GM12878 (cell line): ENCODE measurements at regions not wholly inside any gene's neighbourhood (a gene's known extent, or its start where the extent isn't known, plus 50 kb on each side); places are given as distances from the start of the nearest gene placed in this dataset.

Experiments
- ATAC-seq: fragments of 200-7000 bp; cut with Tn5 transposase; 3 replicates; pipeline ENCODE4 v1.9.1; 2020; ENCODE audit warnings: mild to moderate bottlenecking, moderate library complexity
- BruUV-seq: library from RNA; stranded (reverse); fragments of 400-500 nt; replicated peaks from 2 replicates; lab custom pipeline; 2021; lab: Mats Ljungman, UMichigan
- CTCF ChIA-PET: fragments of 300-600 bp; sonication (Branson Sonifier 250); formaldehyde crosslinking; extraction: SDS; loops from one replicate; lab custom pipeline; 2021; ENCODE audit warnings: inconsistent platforms; lab: Yijun Ruan, JAX
- POLR2A ChIA-PET: fragments of 350-600 bp; formaldehyde crosslinking; extraction: SDS; loops from one replicate; lab custom pipeline; 2021; ENCODE audit warnings: inconsistent platforms; lab: Charles Lee
- RAD21 ChIA-PET: fragments of 300-600 bp; sonication (Branson Sonifier 250); formaldehyde crosslinking; loops from one replicate; lab custom pipeline; 2023; ENCODE audit warnings: antibody characterized with exemption; ENCODE audit not compliant: unreplicated experiment; lab: Charles Lee
- SMC1A ChIA-PET: fragments of 300-600 bp; sonication (Branson Sonifier 250); formaldehyde crosslinking; loops from one replicate; lab custom pipeline; 2023; ENCODE audit not compliant: unreplicated experiment, uncharacterized antibody; lab: Charles Lee
- DNase-seq: peaks from one replicate; pipeline ENCODE4 v3.0.0-alpha.2; 2011; ENCODE audit warnings: low read depth, low spot score
- FAIRE-seq: peaks from 3 replicates; lab custom pipeline; 2011; peaks lifted over from hg19 to GRCh38; lab: Jason Lieb, UNC
- H2AFZ ChIP-seq: 2 replicates; pipeline ENCODE4 v1.6.0; 2011; ENCODE audit warnings: low read depth, low read length, control low read depth; ENCODE audit not compliant: control insufficient read depth
- H3K27ac ChIP-seq: 2 replicates; pipeline ENCODE4 v1.5.1; 2011; ENCODE audit warnings: control low read depth; ENCODE audit not compliant: control insufficient read depth, insufficient read depth
- H3K27me3 ChIP-seq, 2 experiments: replicated peaks in 1 of 2; 2 replicates each; pipeline versions ENCODE4 v1.6.0 to v1.6.1; 2011; ENCODE audit warnings: low read length in 1 of 2; ENCODE audit not compliant: control insufficient read depth in 2 of 2, insufficient read depth in 2 of 2
- H3K36me3 ChIP-seq, 2 experiments: 2 replicates each; pipeline ENCODE4 v1.5.1; 2011; ENCODE audit warnings: low read length in 1 of 2; ENCODE audit not compliant: control insufficient read depth in 2 of 2, insufficient read depth in 2 of 2
- H3K4me1 ChIP-seq: 2 replicates; pipeline ENCODE4 v1.6.1; 2011; ENCODE audit warnings: mild to moderate bottlenecking, low read length, moderate library complexity, mixed read lengths; ENCODE audit not compliant: control insufficient read depth, insufficient read depth
- H3K4me2 ChIP-seq: 2 replicates; pipeline ENCODE4 v1.6.0; 2011; ENCODE audit warnings: control low read depth; ENCODE audit not compliant: control insufficient read depth, insufficient read depth
- H3K4me3 ChIP-seq: fragments of 200-600 bp; sonication (generic); 2 replicates; pipeline ENCODE4 v1.5.1; 2016
- H3K79me2 ChIP-seq: 2 replicates; pipeline ENCODE4 v1.6.0; 2011; ENCODE audit warnings: low read length; ENCODE audit not compliant: control insufficient read depth, insufficient read depth
- H3K9ac ChIP-seq: 2 replicates; pipeline ENCODE4 v1.8.0; 2011; ENCODE audit warnings: low read length, control low read depth, mixed read lengths; ENCODE audit not compliant: control insufficient read depth, insufficient read depth
- H3K9me3 ChIP-seq: replicated peaks from 3 replicates; pipeline ENCODE4 v1.5.1; 2011; ENCODE audit warnings: mild to moderate bottlenecking, low read length; ENCODE audit not compliant: control insufficient read depth, insufficient read depth
- H4K20me1 ChIP-seq: 2 replicates; pipeline ENCODE4 v1.6.0; 2011; ENCODE audit not compliant: control insufficient read depth, insufficient read depth
- BRCA1 ChIP-seq: IDR thresholded peaks from 2 replicates; pipeline ENCODE4 v1.6.1; 2011; ENCODE audit warnings: low read depth, low read length, improper control_type of control experiment
- CHD2 ChIP-seq: IDR thresholded peaks from 2 replicates; pipeline ENCODE4 v1.6.1; 2011; ENCODE audit warnings: low read depth, low read length, improper control_type of control experiment, borderline replicate concordance
- CREM ChIP-seq: IDR thresholded peaks from 2 replicates; pipeline ENCODE4 v1.6.1; 2014; ENCODE audit warnings: antibody characterized with exemption, low read depth
- GATAD2B ChIP-seq: fragments of 450-650 bp; conservative IDR thresholded peaks from 2 replicates; pipeline ENCODE4 v1.6.1; 2017; ENCODE audit warnings: low read depth, mild to moderate bottlenecking, moderate library complexity
- IRF3 ChIP-seq: fragments of 450-650 bp; IDR thresholded peaks from 2 replicates; pipeline ENCODE4 v1.6.1; 2014; ENCODE audit warnings: mild to moderate bottlenecking
- KAT2A ChIP-seq: conservative IDR thresholded peaks from 2 replicates; pipeline ENCODE4 v1.6.1; 2011; ENCODE audit warnings: low read depth, low read length; ENCODE audit not compliant: control insufficient read depth
- MEF2A ChIP-seq: IDR thresholded peaks from 2 replicates; pipeline ENCODE4 v1.6.1; 2011; ENCODE audit warnings: low read depth, mild to moderate bottlenecking, low read length, moderate library complexity; ENCODE audit not compliant: insufficient read depth
- MLLT1 ChIP-seq: fragments of 450-650 bp; IDR thresholded peaks from 2 replicates; pipeline ENCODE4 v1.6.1; 2016; ENCODE audit warnings: mild to moderate bottlenecking
- NBN ChIP-seq: fragments of 450-650 bp; IDR thresholded peaks from 2 replicates; pipeline ENCODE4 v1.6.1; 2016
- NFYB ChIP-seq: IDR thresholded peaks from 2 replicates; pipeline ENCODE4 v1.6.1; 2011; ENCODE audit warnings: low read depth, mild to moderate bottlenecking, low read length, improper control_type of control experiment, moderate library complexity; ENCODE audit not compliant: insufficient read depth
- POLR2AphosphoS5 ChIP-seq: IDR thresholded peaks from 2 replicates; pipeline ENCODE4 v1.6.1; 2011; ENCODE audit warnings: mild to moderate bottlenecking, low read length, inconsistent platforms
- SIX5 ChIP-seq: IDR thresholded peaks from 2 replicates; pipeline ENCODE4 v1.6.1; 2011; ENCODE audit warnings: mild to moderate bottlenecking, low read depth, low read length, moderate library complexity; ENCODE audit not compliant: severe bottlenecking
- STAT1 ChIP-seq: fragments of 450-650 bp; conservative IDR thresholded peaks from 2 replicates; pipeline ENCODE4 v1.6.1; 2014; ENCODE audit warnings: antibody characterized with exemption, mild to moderate bottlenecking
- STAT3 ChIP-seq: IDR thresholded peaks from 2 replicates; pipeline ENCODE4 v1.6.1; 2011; ENCODE audit warnings: low read depth, low read length, improper control_type of control experiment
- TCF3 ChIP-seq: IDR thresholded peaks from 2 replicates; pipeline ENCODE4 v1.6.1; 2012; ENCODE audit warnings: low read depth, mild to moderate bottlenecking, low read length, borderline replicate concordance; ENCODE audit not compliant: insufficient read depth
- TCF7 ChIP-seq: IDR thresholded peaks from 2 replicates; pipeline ENCODE4 v1.6.1; 2014; ENCODE audit warnings: antibody characterized with exemption, borderline replicate concordance
- WRNIP1 ChIP-seq: IDR thresholded peaks from 2 replicates; pipeline ENCODE4 v1.6.1; 2011; ENCODE audit warnings: low read depth, low read length, improper control_type of control experiment, borderline replicate concordance
- ZNF592 ChIP-seq: fragments of 450-650 bp; IDR thresholded peaks from 2 replicates; pipeline ENCODE4 v1.6.1; 2017; ENCODE audit warnings: mild to moderate bottlenecking, moderate library complexity
- WGBS: methylation state at CpG from one replicate; pipeline ENCODE4 v1.1.6; 2016; ENCODE audit warnings: low lambda C conversion rate; ENCODE audit not compliant: insufficient replicate concordance, insufficient coverage; ENCODE audit errors: missing lambda C conversion rate; 5-methylcytosine and 5-hydroxymethylcytosine counted together
- in situ Hi-C: fragments of 300-500 bp; cut with MboI; formaldehyde crosslinking; loops from 9 replicates; pipeline ENCODE4 v1.14.3; 2018; ENCODE audit warnings: mixed read lengths
- intact Hi-C: fragments of 100-400 bp; cut with micrococcal nuclease; formaldehyde crosslinking; loops from one replicate; pipeline ENCODE4 v1.14.2; 2022; ENCODE audit not compliant: unreplicated experiment

- Histone ChIP-seq H3K4me3 (no peak overlapping the region), H3K9me3 (no peaks in the 10 kb centered on the region), H3K79me2 (no peaks in the 10 kb centered on the region), H4K20me1 (no peaks in the 10 kb centered on the region), H3K27ac (no peak overlapping the region)
- ChIA-PET CTCF (no interaction called here), RAD21 (no interaction called here)
- DNase-seq, result no peak
- no peak for TF ChIP-seq KAT2A
- TF ChIP-seq CHD2, result no peak
- TF ChIP-seq MLLT1, result no peak
- TF ChIP-seq WRNIP1, result no peak
- no peak for TF ChIP-seq MEF2A
- TF ChIP-seq NFYB, result no peak
- no peak for TF ChIP-seq SIX5
- TF ChIP-seq GATAD2B, result no peak
- TF ChIP-seq NBN, result no peak
- no peak for TF ChIP-seq STAT3
- no peak for TF ChIP-seq STAT1
- TF ChIP-seq ZNF592, result no peak
- no peak for TF ChIP-seq POLR2AphosphoS5
- TF ChIP-seq CREM, result no peak
- TF ChIP-seq TCF3, result no peak
- no peak for TF ChIP-seq BRCA1
- TF ChIP-seq IRF3, result no peak
- no peak for TF ChIP-seq TCF7
- TF ChIP-seq, all 136 proteins: peak for 0
- BruUV-seq, result no TSS peak
- Histone ChIP-seq H3K4me2 (no peak overlapping the region), H2AFZ (no peak overlapping the region), H3K36me3 (no peaks in the 10 kb centered on the region), H3K27me3 (no peaks in the 10 kb centered on the region), H3K4me1 (no peaks in the 10 kb centered on the region), H3K9ac (no peak overlapping the region)
- in situ Hi-C loops, result no loop called here
- 14% methylated on average over 4 of the region's 4 CpGs for WGBS
- FAIRE-seq (no peak), ATAC-seq (no peak)
- POLR2A ChIA-PET, result no interaction called here
- SMC1A ChIA-PET, result interaction anchor here (0.8 to 1.5 kb wide), 2 partner anchors 145 to 202 kb away, joined by 3 to 4 read pairs; no protein-coding TSS in a partner anchor
- intact Hi-C loops, result no loop called here
Measured at GRCh38 chr6:84623956-84624680, 140.3 kb downstream of the TBX18 start.
